HG03442 (cell line): ENCODE measurements at regions not wholly inside any gene's neighbourhood (a gene's known extent, or its start where the extent isn't known, plus 50 kb on each side); places are given as distances from the start of the nearest gene placed in this dataset.
"Not testable (repeated sequence)": the region's sequence is repeated elsewhere in the genome, so short reads cannot be mapped to it uniquely, and the experiment has no call there.

Source experiments
- ATAC-seq: cut with Tn5 transposase; IDR thresholded peaks from one replicate; pipeline ENCODE4 v1.9.1; 2021; ENCODE audit warnings: mild to moderate bottlenecking, moderate library complexity; ENCODE audit not compliant: unreplicated experiment

DNA sequence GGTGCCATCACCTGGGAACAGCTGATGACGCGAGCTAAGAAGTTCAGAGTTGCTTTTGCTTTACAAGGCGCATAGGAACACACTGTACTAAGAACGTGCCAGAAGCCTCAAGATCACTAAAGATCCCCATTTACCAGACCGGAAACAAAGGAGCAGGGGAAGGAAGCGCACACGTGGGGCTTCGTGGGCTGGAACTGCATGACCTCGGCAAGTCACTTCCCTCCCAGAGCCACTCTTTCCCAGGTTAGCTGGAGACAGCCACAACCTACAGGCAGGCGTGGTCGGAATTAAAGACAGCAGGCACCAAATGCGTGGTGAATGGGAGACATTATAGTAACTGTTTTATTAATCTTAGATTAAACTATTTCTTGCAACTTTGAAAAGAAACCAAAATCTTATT lies 154.9 kb upstream of the IQSEC1 start:
- not testable (repeated sequence) for ATAC-seq

DNA sequence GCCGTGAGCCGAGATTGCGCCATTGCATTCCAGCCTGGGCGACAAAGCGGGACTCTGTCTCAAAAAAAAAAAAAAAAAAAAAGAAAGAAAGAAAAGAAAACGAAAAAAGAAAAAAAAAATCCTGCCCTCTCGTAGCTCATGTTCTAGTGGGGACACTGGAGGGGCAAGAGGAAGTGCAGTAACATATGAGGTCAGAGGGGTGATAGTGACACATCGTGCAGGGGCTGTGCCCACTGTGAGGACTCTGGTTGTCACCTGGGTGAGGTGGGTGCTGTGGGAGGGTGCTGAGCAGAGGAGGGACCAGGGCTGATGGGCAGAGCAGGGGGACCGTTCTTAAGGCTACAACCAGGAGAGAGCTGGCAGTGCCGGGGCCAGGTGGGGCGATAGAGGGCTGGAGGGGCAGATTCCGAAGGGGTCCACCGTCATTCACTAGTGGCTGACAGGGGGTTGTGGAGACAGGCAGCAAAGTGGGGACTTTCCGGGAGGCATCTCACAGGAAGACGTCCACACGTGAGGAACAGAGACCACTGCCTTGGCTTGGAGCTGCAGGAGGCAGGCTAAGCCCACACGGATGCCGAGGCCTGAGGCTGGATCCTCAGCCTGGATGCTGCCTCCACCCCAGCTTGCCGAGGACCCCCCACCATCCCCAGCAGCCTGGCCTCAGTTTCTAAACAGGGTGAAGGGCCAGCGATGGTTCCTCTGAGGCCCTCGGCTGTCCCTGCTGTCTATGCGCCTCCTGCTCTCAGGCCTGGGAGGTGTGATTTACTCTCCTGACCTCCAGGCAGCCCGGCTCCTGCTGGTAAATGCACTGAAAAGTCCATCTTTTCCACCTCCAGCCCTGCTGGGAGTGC lies 154.3 kb upstream of the IQSEC1 start:
- ATAC-seq: no peak

DNA sequence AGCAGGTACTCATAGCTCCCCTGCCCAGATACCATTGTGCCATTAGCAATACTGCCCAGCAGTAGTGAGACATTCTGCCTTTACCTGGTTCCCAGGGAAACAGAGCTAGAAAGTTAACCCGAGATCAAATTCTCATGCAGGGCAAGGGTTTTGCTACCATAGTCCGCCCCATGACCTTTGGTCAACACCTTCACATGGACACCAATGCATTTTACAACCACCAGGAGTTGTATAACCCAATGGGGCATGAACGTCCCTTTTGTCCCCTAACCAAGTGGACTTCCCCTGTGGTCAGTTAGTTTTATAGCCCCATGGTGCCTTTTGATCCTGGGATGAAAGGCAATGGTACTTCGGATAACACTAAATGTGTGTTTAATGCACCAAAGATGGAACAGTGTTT lies 151.7 kb upstream of the IQSEC1 start:
- ATAC-seq: no peak

- ATAC-seq: no peak
Measured at GRCh38 chr3:13223574-13224237, 150.5 kb upstream of the IQSEC1 start.

DNA sequence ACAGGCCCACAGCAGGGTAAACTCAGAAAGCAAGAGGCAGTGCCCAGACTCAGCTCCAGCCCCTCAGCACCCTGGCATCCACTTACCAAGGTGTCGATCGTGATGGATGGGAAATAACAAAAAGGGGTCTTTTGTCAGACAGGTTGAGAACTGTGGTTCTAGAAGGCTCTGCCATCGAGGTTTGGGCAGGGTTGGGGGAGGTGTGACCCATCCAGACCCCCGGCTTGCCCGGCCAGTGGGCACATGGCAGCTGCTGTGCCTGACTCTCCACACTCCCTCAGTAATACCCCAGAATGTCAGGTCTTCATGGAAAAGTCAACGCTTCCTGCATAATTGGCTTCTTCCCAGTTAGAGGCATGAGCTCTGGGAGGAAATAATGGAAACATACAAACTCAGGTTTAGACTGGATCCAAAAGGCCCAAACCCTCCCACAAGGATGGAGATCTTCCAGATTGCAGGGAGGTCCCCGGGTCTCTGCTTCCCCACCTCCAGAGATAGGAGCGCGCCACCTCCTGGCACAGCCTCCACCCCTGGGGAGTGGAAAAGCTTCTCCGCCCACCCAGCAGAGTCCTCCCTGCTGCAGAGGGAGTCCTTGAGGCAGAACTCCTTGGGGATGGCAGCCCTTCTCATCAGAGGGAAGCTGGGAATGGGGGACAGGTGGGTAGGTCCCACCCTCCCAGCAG lies 149.8 kb upstream of the IQSEC1 start:
- no peak for ATAC-seq

GRCh38 chr3:13222131-13222530 lies 148.9 kb upstream of the IQSEC1 start:
- no peak for ATAC-seq

DNA sequence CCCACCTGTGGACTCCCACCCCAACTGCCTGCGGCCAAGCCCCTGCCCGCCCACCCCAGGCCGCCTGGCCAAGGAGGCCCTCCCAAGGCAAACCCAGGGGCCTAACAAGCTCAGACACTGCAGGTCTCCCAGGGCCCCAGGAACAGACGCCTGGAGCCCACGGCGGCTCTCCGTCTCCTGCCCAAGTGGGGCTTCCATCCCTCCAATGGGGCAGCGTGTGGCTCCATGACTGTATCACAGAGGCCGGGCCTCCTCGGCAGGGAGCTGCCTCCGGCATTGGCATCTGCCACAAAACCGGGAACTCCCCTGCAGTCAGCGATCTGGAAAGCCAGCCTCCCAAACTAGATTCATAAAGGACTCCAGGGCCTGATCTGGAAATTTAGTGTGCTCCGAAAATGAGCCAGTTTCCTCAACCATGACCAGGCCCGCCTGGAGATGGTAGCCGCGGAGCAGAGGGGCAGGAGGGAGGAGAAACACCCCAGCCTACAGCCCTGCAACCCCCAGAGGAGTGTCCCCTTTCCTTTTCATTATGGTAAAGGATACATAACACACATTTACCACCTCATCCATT lies 148.3 kb upstream of the IQSEC1 start:
- ATAC-seq: no peak

DNA sequence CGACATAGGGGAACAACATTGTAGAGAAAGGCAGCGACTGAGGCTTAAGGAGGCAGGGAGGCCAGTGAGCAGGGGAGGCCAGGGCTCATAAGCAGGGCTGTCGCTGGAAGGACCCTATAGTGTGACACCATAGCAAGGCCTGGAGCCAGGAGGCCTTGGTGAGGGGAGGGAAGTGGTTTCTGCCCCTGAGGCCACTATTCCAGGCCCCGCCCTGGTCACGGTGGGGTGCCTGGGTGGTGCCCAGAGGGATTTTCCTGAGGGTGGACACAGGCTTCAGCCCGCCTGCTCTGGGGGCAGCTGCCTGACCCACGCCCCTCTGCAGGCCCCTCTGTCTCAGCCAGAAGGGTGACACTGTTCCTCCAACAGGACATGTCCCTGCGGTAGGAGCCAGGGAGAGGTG lies 147.8 kb upstream of the IQSEC1 start:
- ATAC-seq: no peak

DNA sequence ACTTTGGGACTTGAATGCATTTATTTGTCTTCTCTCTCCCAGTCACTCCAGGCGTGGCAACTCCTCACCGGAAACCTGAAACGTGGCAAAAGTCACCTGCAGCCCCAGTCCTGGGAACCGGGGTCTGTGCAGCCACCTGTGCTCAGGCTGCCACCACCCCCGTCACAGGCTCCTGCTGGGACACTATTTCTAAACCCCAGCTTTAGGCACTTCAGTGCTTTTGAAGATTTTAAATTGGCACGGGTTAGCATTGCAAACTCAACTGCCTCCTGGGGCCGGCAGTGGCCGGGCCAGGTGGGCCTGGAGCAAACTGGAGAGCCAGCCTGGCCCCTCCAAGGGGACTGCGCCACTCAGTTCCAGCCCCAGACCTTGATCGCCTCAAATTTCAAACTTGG lies 146.7 kb upstream of the IQSEC1 start:
- no peak for ATAC-seq

DNA sequence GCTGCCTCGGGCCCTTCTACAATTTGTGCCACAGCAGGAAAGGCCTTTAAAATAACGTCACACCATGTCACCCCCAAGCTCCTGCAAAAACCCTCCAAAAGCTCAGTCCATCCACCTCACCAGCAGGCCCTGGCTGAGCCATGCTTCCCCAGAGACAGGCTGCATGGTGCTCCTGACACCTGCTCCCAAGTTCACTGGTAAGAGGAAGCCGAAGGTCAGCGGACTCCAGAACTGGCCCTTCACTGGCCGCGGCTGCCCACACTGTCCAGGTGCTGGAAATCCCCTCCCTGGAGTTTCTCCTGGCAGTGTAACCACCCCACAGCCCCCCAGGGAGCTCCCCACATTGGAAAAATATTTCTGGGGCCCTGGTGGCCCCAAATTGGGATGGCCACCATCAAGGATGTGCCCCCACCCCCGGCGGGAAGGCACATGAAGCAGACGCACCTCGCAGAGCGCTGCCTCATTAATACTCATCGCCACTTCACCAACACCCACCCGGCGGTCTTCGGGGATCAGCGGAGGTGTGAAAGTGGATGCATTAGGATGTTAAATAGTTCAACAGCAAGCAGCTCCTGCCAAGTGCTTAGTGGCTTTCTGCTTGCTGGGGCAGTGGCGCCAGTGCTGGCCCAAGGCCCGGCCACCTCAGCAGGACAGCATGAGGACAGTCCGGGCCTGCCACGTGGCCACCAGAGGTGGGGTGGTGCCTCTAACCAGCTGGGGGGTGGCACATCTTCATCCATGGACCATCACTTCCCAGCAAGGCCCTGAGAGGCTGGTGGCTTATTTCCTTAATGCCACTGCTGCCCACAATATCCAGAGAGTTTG lies 146.1 kb upstream of the IQSEC1 start:
- ATAC-seq: no peak

DNA sequence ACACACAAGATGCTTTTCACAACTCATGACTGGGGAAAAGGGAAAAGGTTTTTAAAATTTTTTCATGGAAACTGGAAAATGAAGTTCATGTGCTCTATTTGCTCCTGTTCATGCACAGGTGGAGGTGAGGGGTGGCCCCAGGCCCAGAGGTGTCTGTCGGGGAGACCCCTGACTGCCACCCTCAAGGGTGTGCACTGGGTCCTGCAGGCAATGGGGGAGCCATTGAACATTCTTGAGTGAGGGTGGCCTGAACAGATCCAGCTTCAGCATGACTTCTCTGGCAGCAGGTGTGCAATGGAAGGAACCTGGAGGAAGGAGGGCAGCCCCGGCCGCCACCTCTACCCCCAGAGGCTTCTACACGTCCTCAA lies 145.3 kb upstream of the IQSEC1 start:
- ATAC-seq: no peak

DNA sequence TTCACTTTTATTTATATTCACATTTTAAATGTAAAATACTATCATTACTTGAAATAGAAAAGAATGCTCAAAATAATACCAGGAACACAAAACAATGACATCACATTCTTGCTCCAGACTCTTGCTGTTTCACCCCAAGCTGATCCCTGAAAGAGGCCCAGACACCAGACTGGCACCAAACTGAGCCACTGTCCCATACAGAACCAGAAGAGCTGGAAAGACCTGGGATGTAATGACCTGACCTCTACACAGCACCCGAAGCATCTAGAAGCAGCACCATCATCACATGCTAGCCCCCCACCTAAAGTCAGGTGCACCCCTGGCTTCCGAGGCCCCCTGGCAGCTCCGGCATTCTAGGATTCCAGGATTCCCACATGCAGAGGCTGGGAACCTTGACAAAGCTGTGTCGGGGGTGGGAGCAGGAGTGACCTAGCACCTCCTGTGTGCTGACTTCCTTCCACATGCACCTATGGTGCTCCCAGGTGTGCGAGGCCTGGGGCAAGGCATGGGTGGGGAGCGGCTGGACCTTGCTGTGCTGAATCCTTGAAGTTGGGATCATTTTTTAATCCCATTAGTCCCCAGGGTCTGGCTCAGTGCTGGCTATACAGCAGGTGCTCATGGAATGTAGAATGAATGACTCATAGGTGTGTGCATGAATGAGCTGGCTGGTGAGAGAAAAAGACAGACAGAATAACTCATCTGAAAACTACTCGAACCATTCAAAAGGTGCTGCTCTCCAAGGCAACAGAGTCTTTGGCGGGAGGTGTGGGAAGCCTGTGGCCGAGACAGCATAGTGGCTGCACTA lies 144.7 kb upstream of the IQSEC1 start:
- ATAC-seq: no peak

DNA sequence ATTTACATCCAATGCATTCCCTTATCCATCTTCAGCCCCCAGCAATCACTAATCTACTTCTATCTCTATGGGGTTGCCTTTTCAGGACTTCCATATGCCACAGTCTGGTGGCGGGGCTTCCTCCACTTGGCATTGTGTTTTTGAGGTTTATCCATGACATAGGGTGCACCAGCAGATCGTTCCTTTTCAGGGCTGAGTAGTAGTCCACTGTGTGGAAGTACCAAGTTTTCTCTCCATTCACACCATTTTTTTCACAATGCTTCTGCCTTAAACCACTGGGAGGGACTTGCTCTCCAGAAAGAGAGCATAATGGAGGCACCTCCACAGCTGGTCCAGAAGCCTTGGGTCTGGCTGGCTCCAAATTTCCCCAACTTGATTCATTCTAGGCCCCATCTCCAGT lies 144.0 kb upstream of the IQSEC1 start:
- no peak for ATAC-seq

GRCh38 chr3:13215940-13216546 lies 142.8 kb upstream of the IQSEC1 start:
- no peak for ATAC-seq

DNA sequence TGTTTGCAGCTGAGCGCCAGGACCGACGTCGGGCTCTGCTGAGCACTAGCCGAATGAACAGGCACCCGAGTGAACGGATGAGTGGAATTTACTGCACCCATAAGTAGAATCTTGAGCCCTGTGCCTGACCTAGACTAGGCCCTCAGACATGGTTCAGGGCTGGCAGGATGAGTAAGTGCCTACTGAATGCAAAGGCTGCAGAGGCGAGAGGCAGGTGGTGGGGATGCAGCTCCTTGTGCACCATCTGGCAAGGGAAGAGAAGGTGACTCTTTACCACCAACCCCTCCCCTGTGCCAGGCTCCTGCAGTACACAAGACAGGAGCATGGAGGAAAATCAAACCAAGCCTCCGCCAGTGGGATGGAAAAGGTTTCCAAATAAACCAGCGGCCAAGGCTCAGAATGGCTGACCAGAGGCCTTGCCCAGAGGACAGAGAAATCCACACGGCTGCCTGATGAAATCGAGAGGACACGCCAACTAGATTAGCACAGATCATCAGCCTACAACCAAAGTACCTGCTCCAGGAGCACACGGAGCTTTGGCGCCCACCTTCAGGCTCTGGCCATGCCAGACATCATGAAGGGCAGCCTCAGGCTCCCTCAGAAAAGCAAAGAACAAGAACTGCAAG lies 141.7 kb upstream of the IQSEC1 start:
- ATAC-seq: no peak

DNA sequence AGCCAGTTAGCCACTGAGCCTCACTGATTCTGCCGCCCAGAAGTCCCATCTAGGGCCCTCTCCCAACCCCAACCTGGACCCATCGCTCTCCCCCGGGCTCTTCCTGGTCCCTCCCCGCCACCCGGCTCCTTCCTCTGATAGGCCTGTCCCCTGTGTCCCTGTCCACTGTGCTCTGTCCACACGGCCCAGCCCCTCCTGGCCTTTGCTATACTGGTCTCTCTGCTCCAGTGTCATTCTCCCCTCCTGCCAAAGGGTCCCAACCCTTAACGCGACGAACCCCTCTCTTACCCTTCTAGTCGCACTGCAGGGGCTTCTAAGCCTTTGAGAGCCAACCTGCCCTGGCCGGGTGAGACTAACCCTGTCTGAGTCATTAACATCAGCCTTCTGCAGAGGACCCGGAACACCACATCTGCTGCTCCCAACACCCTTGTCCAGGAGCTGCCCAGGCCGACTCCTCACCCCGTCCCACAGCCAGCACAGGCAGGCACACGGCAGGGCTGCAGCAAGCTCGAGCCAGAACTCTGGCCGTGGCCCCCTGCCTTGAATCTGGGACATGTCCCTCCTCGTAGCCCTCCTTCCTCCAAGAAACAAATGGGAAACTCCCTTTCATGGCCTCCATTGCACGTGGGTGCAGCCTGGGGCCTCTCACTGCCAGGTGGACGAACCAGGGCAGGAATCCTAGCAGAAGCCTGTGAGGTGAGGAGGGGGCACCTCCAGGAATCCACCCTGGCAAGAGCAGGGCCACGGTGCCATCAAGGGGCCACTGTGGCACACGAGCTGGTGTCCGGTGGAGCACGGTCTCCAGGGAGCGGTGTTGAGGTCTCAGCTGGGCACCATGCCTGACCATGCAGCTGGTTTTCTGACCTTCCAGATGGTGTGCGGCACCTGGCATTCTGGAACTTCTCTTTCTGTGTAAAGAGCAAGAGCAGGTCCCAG lies 140.9 kb upstream of the IQSEC1 start:
- ATAC-seq: no peak

- ATAC-seq: no peak
Measured at GRCh38 chr3:13213490-13213889, 140.3 kb upstream of the IQSEC1 start.

GRCh38 chr3:13211605-13212210 lies 138.5 kb upstream of the IQSEC1 start:
- ATAC-seq: no peak
